Hematopoietic multipotent progenitor cell treated with erythropoietin and hydrocortisone succinate and interleukin-3 and kit ligand, for 8 days (in vitro differentiated cells): ENCODE measurements at regions not wholly inside any gene's neighbourhood (a gene's known extent, or its start where the extent isn't known, plus 50 kb on each side); places are given as distances from the start of the nearest gene placed in this dataset.

Source experiments
- DNase-seq: peaks from one replicate; pipeline ENCODE4 v3.0.0-alpha.2; 2015

DNA sequence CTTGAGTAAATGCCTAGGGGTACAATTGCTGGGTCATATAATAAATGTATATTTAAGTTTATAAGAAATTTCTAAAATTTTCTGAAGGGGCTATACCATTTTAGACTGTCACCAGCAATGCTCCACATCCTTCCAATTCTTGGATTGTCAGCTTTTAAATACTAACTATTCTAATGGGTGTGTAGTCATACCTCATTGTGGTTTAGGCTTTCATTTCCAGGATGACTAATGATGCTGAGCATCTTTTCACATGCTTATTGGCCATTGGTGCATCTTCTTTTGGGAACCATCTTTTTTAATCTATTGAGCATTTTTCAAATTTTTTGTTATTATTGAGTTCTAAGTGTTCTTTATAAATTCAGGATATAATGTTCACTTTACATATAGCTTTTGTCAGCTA lies 52.5 kb upstream of the CORO2B start:
- no peak for DNase-seq

DNA sequence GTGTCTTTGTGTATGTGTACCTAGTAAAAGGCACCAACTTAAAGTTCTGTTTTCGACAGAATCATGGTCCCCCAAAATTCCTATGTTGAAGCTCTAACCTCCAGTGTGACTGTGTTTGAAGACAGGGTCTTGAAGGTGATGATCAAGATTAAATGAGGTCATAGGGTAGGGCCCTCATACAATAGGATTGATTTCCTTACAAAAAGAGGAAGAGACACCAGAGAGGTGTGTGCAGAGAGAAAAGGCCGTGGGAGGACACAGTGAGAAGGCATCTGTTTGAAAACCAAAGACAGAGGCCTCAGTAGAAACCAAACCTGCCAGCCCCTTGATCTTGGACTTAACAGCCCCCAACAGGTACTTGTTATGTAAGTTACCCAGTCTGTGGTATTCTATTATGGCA lies 52.0 kb upstream of the CORO2B start:
- no peak for DNase-seq

DNA sequence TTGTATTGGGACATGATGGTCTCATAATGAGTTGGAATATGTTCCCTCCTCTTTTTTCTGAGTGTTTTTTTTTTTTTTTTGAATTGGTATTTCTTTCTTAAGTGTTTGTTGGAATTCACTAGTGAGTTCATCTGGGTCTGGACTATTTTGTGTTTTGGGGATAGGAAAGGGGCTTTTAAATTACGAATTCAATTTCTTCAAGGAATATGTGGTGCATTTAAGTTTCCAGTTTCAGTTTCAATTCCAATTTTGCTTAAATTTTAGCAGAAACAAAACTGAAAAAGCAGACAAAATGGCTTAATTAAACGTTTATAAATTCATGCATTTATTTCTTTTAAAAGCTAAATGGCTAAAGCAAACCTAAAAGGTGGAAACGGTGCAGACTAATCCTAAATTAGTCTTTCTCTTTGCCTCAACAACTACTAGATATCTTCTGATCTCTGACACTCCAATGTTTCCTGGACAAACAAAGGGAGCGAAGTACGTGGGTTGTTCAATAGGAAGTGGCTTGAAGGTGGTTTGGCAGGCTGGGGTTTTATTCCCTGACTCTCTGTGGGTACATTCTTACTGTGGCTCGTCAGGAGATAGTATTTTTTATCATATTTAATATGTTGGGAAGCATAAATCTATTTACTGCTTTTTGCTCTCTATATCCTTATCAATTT lies 50.0 kb upstream of the CORO2B start:
- no peak for DNase-seq
